Stimulated activated CD4-positive, alpha-beta T cell treated with anti-CD3 and anti-CD28 coated beads, Interleukin-15, amount 100 ng/mL, for 48 hours (primary cell): ENCODE measurements at regions not wholly inside any gene's neighbourhood (a gene's known extent, or its start where the extent isn't known, plus 50 kb on each side); places are given as distances from the start of the nearest gene placed in this dataset.

ENCODE experiments used
- DNase-seq, 2 donors: peaks; one replicate each; pipeline ENCODE4 v3.0.0-alpha.2; 2020; ENCODE audit warnings: low read depth in 2 of 2

GRCh38 chr19:29323440-29324290 lies 110.7 kb upstream of the UQCRFS1 start:
- DNase-seq, result no peak

DNA sequence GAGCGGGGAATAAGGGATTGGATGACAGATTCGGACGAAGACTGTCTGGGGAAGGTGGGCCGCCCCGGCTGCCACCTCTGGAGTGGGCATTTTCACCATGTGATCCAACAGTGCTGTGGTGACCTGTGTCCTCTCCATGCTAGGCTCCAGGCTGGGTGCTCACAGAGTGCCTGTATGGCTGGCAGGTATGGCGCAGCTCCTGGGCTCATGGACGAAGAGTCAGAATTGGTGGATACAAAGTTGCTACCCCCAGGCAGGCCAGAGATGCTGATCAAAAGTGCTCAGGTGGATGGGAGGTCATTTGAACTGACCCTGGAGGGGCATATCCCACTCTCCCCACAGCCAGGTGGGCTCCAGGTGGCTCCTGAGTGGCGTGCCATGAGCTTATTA lies 111.3 kb upstream of the UQCRFS1 start:
- DNase-seq, result no peak

- no peak for DNase-seq
Measured at GRCh38 chr19:29324717-29325116, 111.8 kb upstream of the UQCRFS1 start.

- no peak for DNase-seq
Measured at GRCh38 chr19:29325241-29325975, 112.5 kb upstream of the UQCRFS1 start.

DNA sequence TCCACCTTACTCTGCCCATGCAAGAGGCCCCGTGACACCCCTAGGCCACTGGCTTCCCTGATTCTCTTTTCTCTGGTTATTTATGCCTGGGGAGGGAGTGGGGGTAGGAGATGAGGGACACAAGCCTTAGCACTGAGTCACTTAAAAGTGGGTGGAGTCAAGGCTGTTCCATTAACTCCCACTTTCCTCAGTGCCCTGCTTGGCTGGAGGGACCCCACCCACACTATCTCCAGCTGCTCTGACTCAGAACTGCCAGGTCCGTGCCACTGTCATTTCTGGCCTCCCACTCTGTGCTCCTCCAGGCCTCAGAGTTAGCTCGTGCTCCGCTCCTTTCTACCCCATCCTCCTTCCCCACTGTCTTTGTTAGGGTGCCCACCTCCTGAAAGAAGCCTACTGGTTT lies 113.4 kb upstream of the UQCRFS1 start:
- no peak for DNase-seq

GRCh38 chr19:29326849-29327840 lies 114.2 kb upstream of the UQCRFS1 start:
- no peak for DNase-seq

- DNase-seq, result no peak
Measured at GRCh38 chr19:29328586-29328985, 115.6 kb upstream of the UQCRFS1 start.

DNA sequence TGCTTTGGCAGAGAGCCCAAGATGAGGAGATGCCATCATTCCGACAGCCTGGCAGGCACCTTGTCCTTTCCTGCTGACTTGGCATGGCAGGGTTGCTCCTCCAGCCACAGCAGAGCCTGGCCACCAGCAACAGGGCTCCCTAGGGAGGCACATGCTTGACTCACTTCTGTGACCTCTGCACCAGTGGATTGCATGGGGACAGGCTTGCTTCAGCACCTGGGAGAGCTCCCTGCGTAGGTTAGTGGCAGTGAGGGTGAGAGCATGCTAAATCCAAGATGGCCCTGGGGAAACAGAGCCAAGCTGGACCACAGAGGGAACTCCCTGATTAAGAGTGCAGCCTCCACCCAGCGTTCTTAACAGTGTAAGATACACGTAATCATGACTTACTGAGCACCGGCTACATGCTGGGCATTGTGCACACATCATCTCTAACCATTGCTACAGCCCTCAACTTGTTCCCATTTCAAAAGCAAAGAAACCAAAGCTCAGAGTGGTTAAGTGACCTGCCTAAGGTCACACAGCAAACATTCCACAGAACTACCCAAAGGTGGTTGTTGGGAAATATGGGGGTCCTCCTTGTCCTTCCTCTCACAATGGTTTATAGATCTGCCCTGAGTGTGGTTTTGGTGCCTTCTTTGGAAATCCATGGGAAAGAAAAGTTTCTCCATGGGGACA lies 116.6 kb upstream of the UQCRFS1 start:
- no peak for DNase-seq

DNA sequence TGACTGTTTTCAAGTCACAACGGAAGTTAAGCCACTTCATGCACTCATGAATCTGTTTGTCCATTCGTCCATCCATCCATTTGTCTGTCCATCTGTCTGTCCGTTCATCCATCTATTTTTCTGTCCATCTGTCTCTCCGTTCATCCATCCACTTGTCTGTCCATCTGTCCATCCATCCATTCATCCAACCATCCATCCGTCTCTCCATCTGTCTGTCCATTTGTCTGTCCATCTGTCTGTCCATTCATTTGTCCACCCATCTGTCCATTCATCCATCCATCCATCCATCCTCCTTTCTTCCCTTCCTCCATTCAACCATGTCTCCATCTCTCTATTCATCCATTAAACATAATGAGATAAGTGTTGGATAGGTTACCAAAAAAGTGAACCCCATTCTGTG lies 123.5 kb upstream of the UQCRFS1 start:
- DNase-seq, result no peak

DNA sequence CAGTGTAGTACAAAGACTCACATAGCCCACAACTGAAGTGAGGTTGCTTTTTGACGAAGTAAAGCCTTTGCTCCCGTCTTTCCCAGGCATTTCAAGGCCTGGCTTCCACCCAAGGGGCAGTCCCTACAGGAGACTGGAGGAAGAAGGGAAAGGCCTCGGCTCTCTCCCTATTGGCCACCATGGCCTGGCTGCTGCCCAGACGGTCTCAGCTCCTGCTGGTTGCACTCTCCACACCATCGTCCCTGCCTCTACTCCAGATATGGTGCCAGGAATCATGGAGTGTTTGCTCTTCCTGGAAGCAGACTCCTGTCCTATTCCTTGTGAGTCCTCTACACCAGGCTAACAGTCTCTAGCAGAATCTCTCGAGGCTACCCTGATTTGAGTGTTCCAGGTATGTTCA lies 124.1 kb upstream of the UQCRFS1 start:
- DNase-seq, result no peak

DNA sequence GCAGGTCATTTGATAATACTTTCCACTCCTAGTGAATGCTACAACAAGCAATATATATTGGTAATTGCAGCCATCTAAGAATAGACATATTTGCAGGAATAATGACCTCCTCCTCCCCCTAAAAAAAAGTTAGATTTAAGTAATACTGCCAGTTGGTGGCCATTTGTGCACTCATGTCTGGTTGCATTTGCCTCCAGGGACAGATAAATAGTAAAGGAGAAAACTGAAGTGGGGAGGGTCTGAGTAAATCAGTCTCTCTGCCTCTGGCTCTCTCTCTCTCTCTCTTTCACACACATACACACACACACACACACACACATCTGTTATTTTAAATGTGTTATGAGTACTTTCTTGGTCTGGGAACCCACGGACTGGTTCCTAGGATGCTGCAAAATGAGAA lies 125.5 kb upstream of the UQCRFS1 start:
- DNase-seq, result no peak

GRCh38 chr19:29342721-29343120 lies 129.8 kb upstream of the UQCRFS1 start:
- DNase-seq, result no peak

GRCh38 chr19:29364224-29364726 lies 151.3 kb upstream of the UQCRFS1 start:
- no peak for DNase-seq

GRCh38 chr19:29364999-29365398 lies 152.0 kb upstream of the UQCRFS1 start:
- no peak for DNase-seq

DNA sequence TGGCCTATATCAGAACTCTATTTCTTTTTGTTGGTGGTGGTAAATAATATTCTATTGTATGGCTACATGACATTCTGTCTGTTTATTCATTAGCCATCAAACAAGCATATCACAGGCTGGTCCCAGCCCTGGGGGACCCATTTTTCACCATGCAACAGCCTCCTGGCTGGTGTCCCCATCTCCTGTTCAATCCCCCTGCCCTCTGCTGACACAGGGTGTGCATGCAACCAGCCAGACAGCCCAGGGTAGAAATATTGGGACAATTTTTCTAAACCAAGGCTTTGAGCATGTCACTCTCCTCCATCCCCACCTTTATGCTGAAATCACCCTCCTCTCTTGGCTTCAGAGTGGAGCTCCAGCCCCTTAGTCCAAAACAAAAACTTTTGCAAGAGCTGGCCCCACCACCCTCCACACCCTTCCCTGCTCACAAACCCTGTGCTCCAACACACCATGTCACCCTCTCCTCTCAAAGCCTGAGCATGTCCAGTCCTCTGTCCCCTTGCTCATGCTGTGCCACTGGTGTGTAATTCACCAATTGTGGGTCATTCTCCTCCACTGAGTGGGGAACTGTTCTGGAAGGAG lies 153.0 kb upstream of the UQCRFS1 start:
- DNase-seq, result no peak

DNA sequence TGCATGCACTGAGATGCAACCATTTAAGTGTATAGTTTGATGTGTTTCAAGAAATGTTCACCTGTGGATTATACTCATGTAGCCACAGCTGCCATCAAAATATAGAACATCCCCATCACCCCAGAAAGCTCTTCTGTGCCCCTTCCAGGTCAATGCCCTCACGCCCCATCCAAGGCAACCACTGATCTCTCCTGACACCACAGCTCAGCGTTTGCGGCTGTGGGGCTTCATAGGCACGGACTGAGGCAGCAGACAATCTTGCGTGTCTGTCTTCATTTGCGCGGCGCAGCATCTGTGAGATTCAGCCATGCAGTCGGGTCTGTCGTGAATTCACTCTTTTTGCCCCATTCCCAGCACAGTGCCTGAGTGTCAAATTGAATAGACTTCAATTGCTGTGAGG lies 153.8 kb upstream of the UQCRFS1 start:
- no peak for DNase-seq

GRCh38 chr19:29367791-29368222 lies 154.9 kb upstream of the UQCRFS1 start:
- no peak for DNase-seq

- no peak for DNase-seq
Measured at GRCh38 chr19:29370276-29370675, 155.5 kb upstream of the VSTM2B start.

DNA sequence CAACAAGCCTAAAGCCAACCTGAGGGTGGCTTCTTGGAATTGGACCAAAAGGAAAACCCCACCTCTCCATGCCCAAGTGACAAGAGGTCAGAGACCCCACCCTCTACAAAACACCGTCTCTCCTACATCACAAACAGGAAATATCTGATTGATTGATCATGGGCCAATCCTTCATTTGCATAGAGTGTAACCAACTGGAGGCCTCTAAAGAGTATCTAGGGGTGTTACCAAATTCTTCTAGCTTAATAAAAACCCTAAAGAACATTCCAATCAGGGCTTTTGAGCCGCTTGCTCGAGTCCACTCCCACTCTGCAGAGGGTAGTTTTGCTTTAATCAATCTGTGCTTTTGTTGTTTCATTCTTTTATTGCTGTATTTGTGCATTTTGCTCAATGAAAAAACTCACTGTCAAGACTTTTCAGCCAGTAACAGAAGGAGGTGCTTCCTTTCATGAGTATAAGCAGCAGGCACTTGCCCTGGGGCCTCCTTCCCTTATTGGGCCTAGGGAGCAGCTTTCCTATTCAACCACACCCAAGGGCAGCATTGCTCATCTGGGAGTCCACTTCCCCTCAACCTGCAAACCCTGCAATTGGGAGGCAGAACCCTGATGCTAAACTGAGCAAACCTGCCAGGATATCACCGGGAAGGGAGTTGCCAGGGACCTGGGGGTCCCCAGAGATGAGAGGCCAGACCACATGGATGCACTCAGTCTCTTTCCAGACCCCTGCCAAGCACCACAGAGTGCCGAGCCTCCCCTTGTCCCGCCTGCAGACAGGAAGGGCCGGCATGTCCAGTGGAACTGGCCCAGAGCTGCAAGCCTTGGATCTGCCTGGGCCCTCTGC lies 154.3 kb upstream of the VSTM2B start:
- no peak for DNase-seq

- DNase-seq, result no peak
Measured at GRCh38 chr19:29372091-29372415, 153.7 kb upstream of the VSTM2B start.
